Right hindlimb (tissue), 1 donor: ENCODE measurements at regions not wholly inside any gene's neighbourhood (a gene's known extent, or its start where the extent isn't known, plus 50 kb on each side); places are given as distances from the start of the nearest gene placed in this dataset.
"Not testable (repeated sequence)": the region's sequence is repeated elsewhere in the genome, so short reads cannot be mapped to it uniquely, and the experiment has no call there.

ENCODE experiments used
- DNase-seq: peaks from one replicate; pipeline ENCODE4 v3.0.0-alpha.2; 2018

GRCh38 chr6:134447423-134447822 lies 129.5 kb upstream of the SGK1 start:
- DNase-seq, result no peak

DNA sequence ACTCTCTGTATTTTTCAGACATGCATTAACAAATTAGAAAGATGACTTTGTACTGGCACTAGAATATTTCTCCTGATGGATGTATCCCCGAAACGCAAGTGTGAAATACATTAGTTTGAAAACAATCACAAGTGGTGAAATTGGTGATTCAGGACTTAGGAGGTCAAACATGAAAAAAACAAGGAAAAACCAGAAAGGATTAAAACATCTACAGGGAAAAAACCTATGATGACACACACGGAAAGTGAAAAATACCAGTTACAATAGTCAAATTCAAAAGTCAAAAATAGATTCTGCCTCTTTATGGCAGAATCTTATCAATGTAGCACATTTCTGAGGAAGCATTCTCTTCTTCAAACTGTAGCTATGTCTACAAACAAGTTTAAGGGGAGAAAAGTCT lies 129.0 kb upstream of the SGK1 start:
- DNase-seq, result no peak

DNA sequence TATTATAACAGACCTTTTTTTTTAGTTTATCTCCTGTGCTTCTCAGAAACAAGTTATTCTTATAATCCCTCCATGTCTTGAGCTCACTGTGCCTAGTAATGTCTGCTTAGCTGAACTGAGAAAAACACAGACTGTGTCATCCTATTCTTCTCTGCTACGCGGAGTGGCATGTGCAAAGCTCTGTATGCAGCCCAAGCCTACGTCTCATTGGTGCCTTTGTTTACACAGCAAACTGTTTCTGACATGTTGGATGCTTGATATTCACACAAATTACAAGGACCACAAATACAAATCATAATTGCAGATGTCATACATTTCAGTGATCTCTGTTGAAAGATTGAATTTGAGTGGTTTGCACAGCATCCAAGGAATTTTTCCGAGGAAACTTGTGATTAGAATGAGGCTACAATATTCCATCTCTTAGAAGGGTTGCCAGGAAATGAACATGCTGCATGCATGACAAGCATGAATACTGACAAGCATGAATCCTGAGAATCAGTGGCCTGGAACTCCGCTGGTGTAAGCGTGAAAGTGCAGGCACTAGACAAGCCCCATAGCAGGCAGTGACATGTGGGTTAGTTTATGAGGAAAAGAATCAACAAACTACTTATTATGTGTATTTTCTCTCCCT lies 128.4 kb upstream of the SGK1 start:
- DNase-seq, result no peak

GRCh38 chr6:134443009-134443408 lies 125.1 kb upstream of the SGK1 start:
- DNase-seq, result no peak

GRCh38 chr6:134442073-134442472 lies 124.2 kb upstream of the SGK1 start:
- DNase-seq, result no peak

GRCh38 chr6:134438837-134439236 lies 120.9 kb upstream of the SGK1 start:
- DNase-seq, result no peak

DNA sequence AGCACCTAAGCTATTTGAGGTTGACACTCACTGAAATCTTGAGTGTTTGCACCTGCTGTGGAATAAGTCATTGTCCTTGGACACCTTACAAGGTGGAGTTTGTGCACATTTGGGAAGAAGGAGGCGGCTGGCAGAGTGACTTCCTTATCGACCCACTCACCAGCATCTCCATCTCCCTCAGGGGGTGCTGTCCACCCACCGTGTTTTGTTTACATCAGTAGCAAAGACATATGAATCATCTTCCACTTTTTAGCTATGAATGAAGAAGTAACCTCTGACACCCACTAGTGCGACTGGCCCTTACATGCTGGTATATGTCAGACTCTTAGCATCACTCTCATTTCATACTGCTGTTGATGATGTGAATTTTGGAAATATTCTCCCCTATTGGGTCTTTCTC lies 119.5 kb upstream of the SGK1 start:
- DNase-seq, result no peak

GRCh38 chr6:134436950-134437349 lies 119.0 kb upstream of the SGK1 start:
- no peak for DNase-seq

- DNase-seq, result peak; percentile 38
Measured at GRCh38 chr6:134436281-134436815, 118.4 kb upstream of the SGK1 start.

- DNase-seq, result no peak
Measured at GRCh38 chr6:134435814-134436280, 117.9 kb upstream of the SGK1 start.

DNA sequence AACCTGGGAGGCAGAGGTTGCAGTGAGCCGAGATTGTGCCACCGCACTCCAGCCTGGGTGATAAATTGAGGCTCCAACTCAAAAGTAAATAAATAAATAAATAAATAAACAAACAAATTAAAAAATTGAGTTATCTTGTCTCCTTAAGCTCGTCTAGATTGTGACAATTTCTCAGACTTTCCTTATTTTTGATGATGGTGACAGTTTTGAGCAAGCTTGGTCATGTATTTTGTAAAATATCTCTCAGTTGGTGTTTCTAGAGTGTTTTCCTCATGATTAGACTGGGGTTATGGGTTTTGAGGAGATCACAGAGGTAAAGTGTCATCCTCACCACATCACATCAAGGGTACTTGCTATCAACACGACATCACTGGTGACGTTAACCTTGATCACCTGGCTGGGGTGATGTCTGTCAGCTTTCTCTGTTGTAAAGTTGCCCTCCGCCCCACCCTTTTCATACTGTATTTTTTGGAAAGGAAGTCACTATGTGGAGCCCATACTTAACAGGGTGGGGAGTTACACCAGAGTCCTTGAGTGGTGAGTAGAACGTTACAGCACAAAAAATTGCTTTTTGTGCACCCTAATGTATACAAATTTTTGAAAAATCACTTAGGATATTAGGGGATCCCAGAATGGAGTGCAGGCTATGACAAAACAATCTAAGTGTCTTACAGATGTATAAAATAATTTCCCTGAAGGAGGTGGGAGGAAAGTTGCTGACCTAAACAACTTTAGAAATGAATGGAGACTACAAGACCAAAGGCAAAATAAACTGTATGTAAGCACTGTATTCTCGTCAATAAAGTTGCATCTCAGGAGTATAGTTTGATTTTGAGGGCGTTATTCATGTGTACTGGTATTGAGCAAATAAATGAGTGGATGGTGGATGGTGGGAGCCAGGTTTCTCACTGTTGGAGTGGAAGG lies 116.4 kb upstream of the SGK1 start:
- no peak for DNase-seq

DNA sequence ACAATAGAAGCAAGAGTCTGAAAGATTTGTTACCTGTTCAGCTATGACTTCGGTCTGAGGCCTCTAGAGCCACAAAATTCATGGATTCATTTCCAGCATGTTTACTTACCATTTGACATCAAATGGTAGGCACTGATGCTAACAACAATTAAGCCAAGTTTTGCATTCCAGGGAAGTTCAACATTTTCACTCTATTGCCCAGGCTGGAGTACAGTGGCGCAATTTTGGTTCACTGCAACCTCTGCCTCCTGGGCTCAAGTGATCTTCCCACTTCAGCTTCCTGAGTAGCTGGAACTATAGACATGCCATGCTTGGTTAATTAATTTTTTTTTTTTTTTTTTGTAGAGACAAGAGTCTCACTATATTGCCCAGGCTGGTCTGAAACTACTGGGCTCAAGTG lies 114.1 kb upstream of the SGK1 start:
- no peak for DNase-seq

DNA sequence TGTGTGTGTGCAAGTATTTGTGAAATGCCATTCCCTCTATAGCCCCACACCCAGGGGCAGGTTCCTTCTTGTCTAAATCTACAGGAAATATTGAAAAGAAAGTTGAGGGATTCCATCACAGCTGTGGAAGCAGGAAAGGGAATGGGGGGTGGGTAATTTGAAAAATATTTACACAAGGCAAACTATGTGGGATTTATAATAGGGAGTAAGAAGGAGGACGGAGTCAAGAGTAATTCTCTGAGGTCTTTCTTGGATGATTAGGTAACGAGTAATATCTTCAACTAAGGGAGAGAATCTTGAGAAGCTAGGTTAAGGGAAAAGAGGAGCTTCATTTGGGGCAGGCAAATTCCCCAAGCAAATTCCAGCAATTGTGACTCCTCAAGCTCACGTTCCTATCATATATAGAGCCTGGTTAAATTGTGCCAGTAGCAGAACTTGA lies 113.5 kb upstream of the SGK1 start:
- no peak for DNase-seq

DNA sequence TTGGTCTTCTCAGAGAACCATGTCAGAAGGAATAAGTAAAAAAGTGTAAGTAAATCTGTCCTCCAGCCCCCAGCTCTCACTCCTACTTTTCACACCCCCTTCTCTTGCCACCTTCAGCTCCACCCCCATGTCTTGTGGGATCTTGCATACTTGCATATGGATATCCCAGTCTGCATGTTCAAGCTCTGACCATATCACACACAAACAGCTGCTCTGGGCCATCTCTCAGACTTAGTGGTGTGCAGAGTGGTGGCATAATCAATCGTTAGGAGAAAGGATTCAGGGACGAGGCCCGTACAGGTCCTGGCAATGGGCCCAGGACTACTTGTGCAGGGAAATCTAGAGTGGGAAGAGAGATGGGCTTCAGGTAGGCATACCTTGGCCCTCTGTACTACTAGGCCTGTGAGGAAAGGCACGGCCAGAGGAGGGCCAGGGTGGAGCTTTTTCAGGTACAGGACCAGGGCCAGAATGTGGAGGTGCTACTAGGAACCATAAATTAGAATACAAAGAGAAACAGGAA lies 112.0 kb upstream of the SGK1 start:
- no peak for DNase-seq

DNA sequence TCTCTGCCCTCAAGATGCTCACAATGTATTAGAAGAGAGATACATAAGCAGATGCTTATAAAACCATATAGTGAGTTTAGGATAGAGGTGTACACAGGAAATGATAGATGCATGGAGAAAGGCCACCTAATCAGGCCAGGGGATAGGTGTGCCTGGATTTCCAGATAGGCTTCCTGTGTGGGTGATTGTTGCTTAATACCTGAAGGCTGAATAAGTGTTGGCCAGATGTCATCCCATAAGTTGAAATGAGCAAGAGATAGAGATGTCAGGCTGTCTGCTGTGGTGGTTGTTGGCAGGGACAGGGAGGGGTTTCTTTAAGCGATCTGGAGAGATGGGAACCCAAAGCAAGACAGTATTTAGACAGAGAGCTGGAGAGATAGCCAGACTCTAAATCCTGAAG lies 109.8 kb upstream of the SGK1 start:
- no peak for DNase-seq

DNA sequence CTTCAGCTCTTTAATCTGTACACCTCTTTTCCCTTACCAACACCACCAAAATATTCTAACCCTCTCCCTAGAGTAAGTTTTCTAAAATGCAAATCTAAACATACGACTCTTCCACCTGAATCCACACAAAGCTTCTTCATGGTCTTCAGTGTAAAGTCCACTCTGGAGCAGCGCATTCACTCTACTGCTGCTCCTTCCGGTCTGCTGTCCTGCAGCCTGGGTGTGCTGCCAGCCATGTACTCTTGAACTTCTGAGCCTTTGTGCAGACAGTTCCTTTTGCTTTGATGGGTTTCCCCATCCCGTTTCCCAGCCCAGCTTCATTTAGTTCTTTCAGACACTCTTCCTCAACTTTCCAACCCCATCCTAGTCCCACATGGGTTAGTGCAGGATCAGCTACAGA lies 108.7 kb upstream of the SGK1 start:
- DNase-seq, result no peak

DNA sequence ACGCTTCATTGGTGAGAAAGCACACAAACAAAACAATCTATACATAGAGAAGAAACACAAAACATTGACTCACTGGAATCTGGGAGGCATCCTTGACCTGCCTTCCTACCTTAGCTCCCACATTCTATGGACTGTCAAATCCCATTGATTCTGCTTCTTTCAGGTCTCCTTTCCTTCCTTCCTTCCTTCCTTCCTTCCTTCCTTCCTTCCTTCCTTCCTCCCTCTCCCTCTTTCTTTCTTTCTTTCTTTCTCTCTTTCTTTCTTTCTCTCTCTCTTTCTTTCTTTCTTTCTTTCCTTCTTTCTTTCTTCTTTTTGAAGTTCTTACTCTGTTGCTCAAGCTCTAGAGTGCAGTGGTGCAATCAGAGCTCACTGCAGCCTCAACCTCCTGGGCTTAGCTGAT lies 108.0 kb upstream of the SGK1 start:
- DNase-seq, result not testable (repeated sequence)

- no peak for DNase-seq
Measured at GRCh38 chr6:134425513-134425912, 107.6 kb upstream of the SGK1 start.

- no peak for DNase-seq
Measured at GRCh38 chr6:134424798-134425170, 106.9 kb upstream of the SGK1 start.

DNA sequence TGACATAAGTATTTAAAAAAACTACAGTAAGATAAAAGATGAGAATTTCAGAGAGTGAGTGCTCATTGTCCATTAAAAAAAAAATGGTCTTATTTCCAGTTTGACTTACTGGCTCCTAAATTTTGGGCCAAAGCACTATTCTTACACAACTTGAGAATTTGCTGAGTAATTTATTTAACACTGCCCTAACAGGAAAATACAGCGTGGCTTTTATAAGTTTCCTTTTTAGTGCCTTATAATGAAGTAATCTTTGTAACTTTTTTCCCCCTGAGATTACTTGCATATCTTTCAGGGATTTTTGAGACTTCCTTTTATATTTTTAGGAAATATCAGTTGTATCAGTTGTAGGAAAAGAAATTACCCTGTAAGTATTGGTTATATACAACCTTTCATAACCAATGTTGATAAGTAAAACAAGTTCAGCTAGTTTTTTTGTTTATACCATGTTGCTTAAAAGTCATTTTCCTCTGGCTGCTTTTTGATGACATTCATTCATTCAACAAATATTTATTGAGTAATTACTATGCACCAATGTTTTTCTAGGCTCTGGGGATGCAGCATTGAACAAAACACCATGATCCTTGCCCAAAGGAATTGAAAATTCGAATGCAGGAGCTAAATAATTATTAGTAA lies 106.4 kb upstream of the SGK1 start:
- DNase-seq, result no peak

GRCh38 chr6:134422426-134423231 lies 104.7 kb upstream of the SGK1 start:
- DNase-seq, result no peak

- DNase-seq, result no peak
Measured at GRCh38 chr6:134421501-134421900, 103.6 kb upstream of the SGK1 start.
